Muscle layer of colon (tissue), 2 donors: ENCODE measurements at regions not wholly inside any gene's neighbourhood (a gene's known extent, or its start where the extent isn't known, plus 50 kb on each side); places are given as distances from the start of the nearest gene placed in this dataset.

Experiments used
- H3K27ac ChIP-seq: one replicate; pipeline ENCODE4 v1.7.0; 2013; ENCODE audit warnings: low read depth, mild to moderate bottlenecking, low read length, moderate library complexity
- H3K27me3 ChIP-seq, 2 donors: one replicate each; pipeline ENCODE4 v1.7.0; 2013; ENCODE audit warnings: low read length in 2 of 2, mild to moderate bottlenecking in 2 of 2; ENCODE audit not compliant: insufficient read depth in 2 of 2, control insufficient read depth in 1 of 2
- H3K36me3 ChIP-seq: one replicate; pipeline ENCODE4 v1.7.0; 2013; ENCODE audit warnings: mild to moderate bottlenecking, low read length; ENCODE audit not compliant: insufficient read depth
- H3K4me1 ChIP-seq: one replicate; pipeline ENCODE4 v1.7.0; 2013; ENCODE audit warnings: mild to moderate bottlenecking, low read length; ENCODE audit not compliant: insufficient read depth
- H3K4me3 ChIP-seq, 2 donors: one replicate each; pipeline ENCODE4 v1.7.0; 2013; ENCODE audit warnings: low read length in 2 of 2, low read depth in 1 of 2, mild to moderate bottlenecking in 1 of 2, moderate library complexity in 1 of 2
- H3K9ac ChIP-seq: one replicate; pipeline ENCODE4 v1.7.0; 2013; ENCODE audit warnings: low read length
- H3K9me3 ChIP-seq: one replicate; pipeline ENCODE4 v1.7.0; 2013; ENCODE audit warnings: mild to moderate bottlenecking, low read length
- donor health status: abdominal sarcoma.
- donor health status: Adenocarcinoma of cecum.

DNA sequence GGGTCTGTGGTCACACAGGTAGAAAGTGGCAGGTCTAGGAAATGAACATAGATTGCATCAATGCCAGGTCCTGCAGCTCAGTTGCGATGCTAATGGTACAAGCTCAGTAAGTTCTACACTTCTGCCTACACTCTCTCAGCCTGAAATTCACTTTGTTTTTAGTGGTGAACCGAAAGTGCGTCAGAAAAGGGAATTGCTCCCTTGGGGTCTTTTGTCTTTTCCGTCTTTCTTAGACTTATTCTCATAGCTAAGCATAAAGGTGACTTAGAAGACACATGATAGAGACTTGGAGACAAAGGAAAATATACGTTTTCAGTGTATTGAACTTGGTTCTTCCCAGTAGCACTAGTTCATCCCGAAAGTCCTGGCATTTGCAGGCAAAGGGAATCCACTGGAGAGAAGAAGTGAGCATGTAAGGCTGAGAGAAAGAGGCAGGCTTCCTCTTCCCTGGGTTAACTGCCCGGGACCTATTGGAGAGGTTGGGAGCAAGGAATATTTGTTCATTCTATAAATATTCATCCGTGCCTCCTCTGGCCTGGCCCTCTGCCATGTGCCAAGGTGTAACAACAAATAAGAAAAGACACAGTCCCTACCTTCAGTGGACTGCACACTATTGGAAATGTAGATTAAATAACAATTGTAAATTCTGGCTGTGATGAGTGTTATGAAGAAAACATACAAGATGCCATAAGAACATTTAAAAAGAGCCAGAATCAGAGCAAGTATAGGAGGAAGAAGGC, 785.8 kb downstream of the MED13L start:
- Histone ChIP-seq H3K9me3 (no peaks in the 10 kb centered on the region), H3K4me1 (no peaks in the 10 kb centered on the region), H3K9ac (no peak overlapping the region), H3K27ac (no peak overlapping the region), H3K4me3 (no peak overlapping the region), H3K36me3 (no peaks in the 10 kb centered on the region), H3K27me3 (no peaks in the 10 kb centered on the region)

DNA sequence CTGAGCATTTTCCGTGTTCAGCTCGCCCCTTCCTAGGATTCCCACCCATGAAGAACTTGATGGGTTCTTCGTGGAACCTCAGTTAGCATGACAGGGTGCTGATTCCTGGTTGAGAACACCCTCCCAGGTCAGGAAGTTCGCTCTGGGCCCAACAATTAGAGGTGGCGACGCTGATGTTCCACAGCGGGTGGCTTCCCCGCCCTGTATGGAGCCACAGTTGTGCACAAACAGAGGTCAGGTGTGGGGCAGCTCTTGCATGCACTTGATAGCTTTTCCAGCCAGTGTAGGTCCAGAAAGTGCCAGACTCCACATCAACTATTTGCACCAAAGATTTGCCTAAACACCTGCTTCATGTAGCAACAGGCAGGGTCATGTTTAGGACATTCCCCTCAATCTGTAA, 788.2 kb downstream of the MED13L start:
- no peaks in the 10 kb centered on the region for H3K4me1 ChIP-seq
- H3K27me3 ChIP-seq = no peaks in the 10 kb centered on the region
- H3K9ac ChIP-seq = no peak overlapping the region
- H3K9me3 ChIP-seq = no peaks in the 10 kb centered on the region
- no peak overlapping the region for H3K27ac ChIP-seq
- H3K36me3 ChIP-seq = no peaks in the 10 kb centered on the region
- H3K4me3 ChIP-seq = no peak overlapping the region

- H3K9ac ChIP-seq = no peak overlapping the region
- H3K4me1 ChIP-seq = no peaks in the 10 kb centered on the region
- no peaks in the 10 kb centered on the region for H3K36me3 ChIP-seq
- H3K9me3 ChIP-seq = no peaks in the 10 kb centered on the region
- H3K27me3 ChIP-seq = no peaks in the 10 kb centered on the region
- H3K4me3 ChIP-seq = no peak overlapping the region
- H3K27ac ChIP-seq = no peak overlapping the region
These were observed 791.5 kb downstream of the MED13L start for GRCh38 chr12:115485967-115486366.

DNA sequence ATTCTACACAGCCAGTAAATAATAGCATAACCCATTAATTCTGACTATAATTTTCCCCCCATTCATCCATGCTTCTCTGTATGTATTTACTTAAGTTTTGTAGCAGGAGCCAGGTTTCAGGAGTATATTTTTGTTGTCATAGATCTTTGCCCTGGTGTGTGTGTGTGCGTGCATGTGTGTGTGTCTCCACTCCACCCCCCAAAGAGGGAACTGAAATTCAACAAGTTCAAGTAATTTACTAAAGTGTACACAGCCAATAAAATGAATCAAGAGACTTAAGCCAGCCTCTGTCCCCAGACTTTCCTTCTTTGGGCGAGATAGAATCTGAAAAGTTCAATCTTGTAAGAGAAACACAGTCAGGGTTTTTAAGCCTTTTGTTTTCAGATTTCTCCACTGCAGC, 792.0 kb downstream of the MED13L start:
- H3K27ac ChIP-seq = no peak overlapping the region
- no peaks in the 10 kb centered on the region for H3K27me3 ChIP-seq
- no peak overlapping the region for H3K4me3 ChIP-seq
- no peaks in the 10 kb centered on the region for H3K9me3 ChIP-seq
- no peak overlapping the region for H3K9ac ChIP-seq
- no peaks in the 10 kb centered on the region for H3K4me1 ChIP-seq
- H3K36me3 ChIP-seq = no peaks in the 10 kb centered on the region

DNA sequence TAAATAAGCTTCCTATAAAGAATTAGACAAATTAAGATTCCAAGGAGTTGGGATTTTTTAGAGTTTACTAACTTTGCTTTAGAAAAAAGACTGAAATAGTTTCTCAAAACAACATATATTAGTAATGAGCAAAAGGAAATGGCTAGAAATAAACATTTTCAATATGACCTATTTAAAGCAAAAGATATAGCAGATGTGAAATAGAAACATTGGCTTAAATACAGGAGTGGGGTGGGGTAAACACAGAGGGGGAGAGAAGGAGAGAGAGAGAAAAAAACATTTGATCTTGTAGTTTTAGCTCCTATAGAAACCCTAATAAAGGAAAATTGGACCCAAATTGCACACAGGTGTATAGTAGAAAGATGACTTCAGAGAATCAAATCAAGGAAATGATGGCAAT, 794.5 kb downstream of the MED13L start:
- no peak overlapping the region for H3K9ac ChIP-seq
- H3K36me3 ChIP-seq = no peaks in the 10 kb centered on the region
- H3K4me1 ChIP-seq = no peaks in the 10 kb centered on the region
- no peak overlapping the region for H3K4me3 ChIP-seq
- no peak overlapping the region for H3K27ac ChIP-seq
- no peaks in the 10 kb centered on the region for H3K9me3 ChIP-seq
- no peaks in the 10 kb centered on the region for H3K27me3 ChIP-seq

GRCh38 chr12:115481141-115481540, 796.4 kb downstream of the MED13L start:
- H3K9ac ChIP-seq = no peak overlapping the region
- H3K36me3 ChIP-seq = no peaks in the 10 kb centered on the region

GRCh38 chr12:115478505-115478904, 794.5 kb upstream of the TBX3 start:
- no peak overlapping the region for H3K4me3 ChIP-seq
- no peak overlapping the region for H3K27ac ChIP-seq
- H3K27me3 ChIP-seq = no peaks in the 10 kb centered on the region
- H3K9ac ChIP-seq = no peak overlapping the region
- H3K36me3 ChIP-seq = no peaks in the 10 kb centered on the region
- H3K4me1 ChIP-seq = no peaks in the 10 kb centered on the region
- no peaks in the 10 kb centered on the region for H3K9me3 ChIP-seq

More at GRCh38 chr12:115481141-115481540, 796.4 kb downstream of the MED13L start:
- no peak overlapping the region for H3K4me3 ChIP-seq
- no peak overlapping the region for H3K27ac ChIP-seq
- H3K9me3 ChIP-seq = no peaks in the 10 kb centered on the region
- H3K27me3 ChIP-seq = no peaks in the 10 kb centered on the region
- H3K4me1 ChIP-seq = no peaks in the 10 kb centered on the region

- Histone ChIP-seq H3K27ac (no peak overlapping the region), H3K27me3 (no peaks in the 10 kb centered on the region), H3K9ac (no peak overlapping the region), H3K9me3 (no peaks in the 10 kb centered on the region), H3K36me3 (no peaks in the 10 kb centered on the region), H3K4me3 (no peak overlapping the region), H3K4me1 (no peaks in the 10 kb centered on the region)
These were observed 790.8 kb upstream of the TBX3 start for GRCh38 chr12:115474539-115475353.

- H3K36me3 ChIP-seq = no peaks in the 10 kb centered on the region
- H3K27me3 ChIP-seq = no peaks in the 10 kb centered on the region
- no peaks in the 10 kb centered on the region for H3K9me3 ChIP-seq
- H3K27ac ChIP-seq = no peak overlapping the region
- no peak overlapping the region for H3K4me3 ChIP-seq
- H3K4me1 ChIP-seq = no peaks in the 10 kb centered on the region
- no peak overlapping the region for H3K9ac ChIP-seq
These were observed 789.4 kb upstream of the TBX3 start for GRCh38 chr12:115473257-115473956.

- Histone ChIP-seq H3K36me3 (no peaks in the 10 kb centered on the region), H3K9me3 (no peaks in the 10 kb centered on the region), H3K9ac (no peak overlapping the region), H3K27me3 (no peaks in the 10 kb centered on the region), H3K27ac (no peak overlapping the region), H3K4me3 (no peak overlapping the region), H3K4me1 (no peaks in the 10 kb centered on the region)
These were observed 788.9 kb upstream of the TBX3 start for GRCh38 chr12:115472852-115473251.

GRCh38 chr12:115470977-115471376, 787.0 kb upstream of the TBX3 start:
- H3K4me3 ChIP-seq = no peak overlapping the region

More at GRCh38 chr12:115470977-115471376, 787.0 kb upstream of the TBX3 start:
- Histone ChIP-seq H3K9ac (no peak overlapping the region), H3K36me3 (no peaks in the 10 kb centered on the region), H3K27me3 (no peaks in the 10 kb centered on the region), H3K9me3 (no peaks in the 10 kb centered on the region), H3K27ac (no peak overlapping the region), H3K4me1 (no peaks in the 10 kb centered on the region)
